ENCODE measurements at regions not wholly inside any gene's neighbourhood (a gene's known extent, or its start where the extent isn't known, plus 50 kb on each side); places are given as distances from the start of the nearest gene placed in this dataset.

DNA sequence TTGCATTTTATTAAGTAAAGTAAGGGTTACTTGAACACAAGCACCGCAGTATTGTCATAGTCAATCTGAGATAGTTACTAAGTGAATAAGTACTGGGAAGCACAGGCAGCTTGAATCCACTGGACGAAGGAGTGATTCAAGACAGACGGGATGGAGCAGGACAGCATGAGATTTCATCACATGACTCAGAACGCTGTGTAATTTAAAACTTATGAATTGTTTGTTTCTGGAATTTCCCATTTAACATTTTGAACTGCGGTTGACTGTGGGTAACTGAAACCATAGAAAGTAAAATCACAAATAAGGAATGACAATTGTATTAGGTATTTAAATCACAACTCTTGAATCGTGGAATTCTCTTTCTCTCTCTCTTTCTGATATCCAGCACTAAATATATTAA is 1630.4 kb upstream of the SEL1L start:
- TF ChIP-seq, protein P1, sequence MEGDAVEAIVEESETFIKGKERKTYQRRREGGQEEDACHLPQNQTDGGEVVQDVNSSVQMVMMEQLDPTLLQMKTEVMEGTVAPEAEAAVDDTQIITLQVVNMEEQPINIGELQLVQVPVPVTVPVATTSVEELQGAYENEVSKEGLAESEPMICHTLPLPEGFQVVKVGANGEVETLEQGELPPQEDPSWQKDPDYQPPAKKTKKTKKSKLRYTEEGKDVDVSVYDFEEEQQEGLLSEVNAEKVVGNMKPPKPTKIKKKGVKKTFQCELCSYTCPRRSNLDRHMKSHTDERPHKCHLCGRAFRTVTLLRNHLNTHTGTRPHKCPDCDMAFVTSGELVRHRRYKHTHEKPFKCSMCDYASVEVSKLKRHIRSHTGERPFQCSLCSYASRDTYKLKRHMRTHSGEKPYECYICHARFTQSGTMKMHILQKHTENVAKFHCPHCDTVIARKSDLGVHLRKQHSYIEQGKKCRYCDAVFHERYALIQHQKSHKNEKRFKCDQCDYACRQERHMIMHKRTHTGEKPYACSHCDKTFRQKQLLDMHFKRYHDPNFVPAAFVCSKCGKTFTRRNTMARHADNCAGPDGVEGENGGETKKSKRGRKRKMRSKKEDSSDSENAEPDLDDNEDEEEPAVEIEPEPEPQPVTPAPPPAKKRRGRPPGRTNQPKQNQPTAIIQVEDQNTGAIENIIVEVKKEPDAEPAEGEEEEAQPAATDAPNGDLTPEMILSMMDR (IDR thresholded peaks at IDR 0.05) = no peak
- TF ChIP-seq POLR2A (IDR thresholded peaks at IDR 0.05) = no peak
